Tibial nerve (tissue), 4 donors: ENCODE measurements at regions not wholly inside any gene's neighbourhood (a gene's known extent, or its start where the extent isn't known, plus 50 kb on each side); places are given as distances from the start of the nearest gene placed in this dataset.

Experiments
- CTCF ChIP-seq, 5 experiments: fragments of 200-600 bp in 3 of 5; fragments of 450-650 bp in 2 of 5; sonication (generic) in 3 of 5; IDR thresholded peaks; one replicate each; pipeline ENCODE4 v1.5.1; 2016 to 2019; ENCODE audit warnings: antibody characterized with exemption in 5 of 5, mild to moderate bottlenecking in 3 of 5, moderate library complexity in 2 of 5
- EP300 ChIP-seq, 2 donors: sonication (generic); formaldehyde crosslinking; IDR thresholded peaks; one replicate each; pipeline ENCODE4 v1.6.1; 2017; ENCODE audit warnings: antibody characterized with exemption in 2 of 2, mild to moderate bottlenecking in 1 of 2
- POLR2A ChIP-seq, 2 donors: fragments of 450-650 bp; IDR thresholded peaks; one replicate each; pipeline ENCODE4 v1.6.1; 2017; ENCODE audit warnings: antibody characterized with exemption in 2 of 2, mild to moderate bottlenecking in 2 of 2, moderate library complexity in 2 of 2

DNA sequence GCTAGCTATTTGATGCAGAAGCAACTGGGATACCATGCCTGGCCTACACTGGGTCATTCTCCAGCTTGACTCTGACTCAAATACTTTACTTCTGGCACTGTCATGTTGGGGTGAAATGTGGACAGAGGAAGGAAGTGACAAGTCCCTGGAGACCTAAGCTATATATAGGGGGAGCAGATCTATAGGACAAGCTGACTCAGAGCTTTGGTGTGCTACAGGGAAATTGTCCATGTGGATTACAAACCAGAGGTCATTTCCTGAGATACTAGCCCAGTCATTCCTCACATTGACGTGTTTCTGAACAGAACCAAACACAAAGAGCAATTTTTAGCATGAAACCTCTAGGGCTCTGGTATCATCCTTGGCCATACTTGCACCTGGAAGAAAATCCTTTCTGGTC, 531.6 kb upstream of the CLINT1 start:
- TF ChIP-seq POLR2A (IDR thresholded peaks at IDR 0.05), result no peak
- no peak for TF ChIP-seq CTCF (IDR thresholded peaks at IDR 0.05)
- no peak for TF ChIP-seq EP300 (IDR thresholded peaks at IDR 0.05)
